Testis (tissue), 2 donors: ENCODE measurements at regions not wholly inside any gene's neighbourhood (a gene's known extent, or its start where the extent isn't known, plus 50 kb on each side); places are given as distances from the start of the nearest gene placed in this dataset.

ENCODE experiments used
- DNase-seq: peaks from one replicate; pipeline ENCODE4 v3.0.0-alpha.2; 2019
- H3K27ac ChIP-seq, 2 donors: fragments of 200-600 bp; sonication (generic); one replicate each; pipeline ENCODE4 v1.5.1; 2019
- H3K27me3 ChIP-seq: fragments of 200-600 bp; sonication (generic); one replicate; pipeline ENCODE4 v1.5.1; 2019
- H3K36me3 ChIP-seq: fragments of 200-600 bp; sonication (generic); one replicate; pipeline ENCODE4 v1.5.1; 2017; ENCODE audit warnings: low read depth; ENCODE audit errors: missing control alignments
- H3K4me1 ChIP-seq: fragments of 200-600 bp; sonication (generic); one replicate; pipeline ENCODE4 v1.5.1; 2019
- H3K4me3 ChIP-seq, 2 donors: fragments of 200-600 bp; sonication (generic); one replicate each; pipeline ENCODE4 v1.5.1; 2017 to 2019
- H3K9me3 ChIP-seq: fragments of 200-600 bp; sonication (generic); one replicate; pipeline ENCODE4 v1.5.1; 2017
- POLR2A ChIP-seq: fragments of 450-650 bp; IDR thresholded peaks from one replicate; pipeline ENCODE4 v1.6.1; 2017; ENCODE audit warnings: antibody characterized with exemption, mild to moderate bottlenecking, moderate library complexity
- WGBS, 2 donors: methylation state at CpG; one replicate each; pipeline ENCODE4 v1.1.5; 2018; 5-methylcytosine and 5-hydroxymethylcytosine counted together
- intact Hi-C: fragments of 100-400 bp; cut with DNase I; formaldehyde crosslinking; loops from one replicate; pipeline ENCODE4 v1.15.1; 2023; ENCODE audit warnings: low total_unique reads
- TF ChIP-seq, protein P1 (sequence below), 3 experiments: fragments of 450-650 bp in 2 of 3; fragments of 200-600 bp in 1 of 3; sonication (generic) in 1 of 3; IDR thresholded peaks; one replicate each; pipeline ENCODE4 v1.5.1; 2016 to 2019; ENCODE audit warnings: antibody characterized with exemption in 3 of 3, mild to moderate bottlenecking in 2 of 3, moderate library complexity in 1 of 3

GRCh38 chr20:57071283-57071731, 195.1 kb downstream of the BMP7 start:
- no peaks in the 10 kb centered on the region for H3K36me3 ChIP-seq
- H3K9me3 ChIP-seq = no peaks in the 10 kb centered on the region
- 27 to 33% methylated on average over 14 of the region's 14 CpGs for WGBS, 2 donors
- no peak overlapping the region for H3K4me3 ChIP-seq
- H3K27ac ChIP-seq = no peak overlapping the region
- TF ChIP-seq POLR2A = no peak
- TF ChIP-seq, protein P1, sequence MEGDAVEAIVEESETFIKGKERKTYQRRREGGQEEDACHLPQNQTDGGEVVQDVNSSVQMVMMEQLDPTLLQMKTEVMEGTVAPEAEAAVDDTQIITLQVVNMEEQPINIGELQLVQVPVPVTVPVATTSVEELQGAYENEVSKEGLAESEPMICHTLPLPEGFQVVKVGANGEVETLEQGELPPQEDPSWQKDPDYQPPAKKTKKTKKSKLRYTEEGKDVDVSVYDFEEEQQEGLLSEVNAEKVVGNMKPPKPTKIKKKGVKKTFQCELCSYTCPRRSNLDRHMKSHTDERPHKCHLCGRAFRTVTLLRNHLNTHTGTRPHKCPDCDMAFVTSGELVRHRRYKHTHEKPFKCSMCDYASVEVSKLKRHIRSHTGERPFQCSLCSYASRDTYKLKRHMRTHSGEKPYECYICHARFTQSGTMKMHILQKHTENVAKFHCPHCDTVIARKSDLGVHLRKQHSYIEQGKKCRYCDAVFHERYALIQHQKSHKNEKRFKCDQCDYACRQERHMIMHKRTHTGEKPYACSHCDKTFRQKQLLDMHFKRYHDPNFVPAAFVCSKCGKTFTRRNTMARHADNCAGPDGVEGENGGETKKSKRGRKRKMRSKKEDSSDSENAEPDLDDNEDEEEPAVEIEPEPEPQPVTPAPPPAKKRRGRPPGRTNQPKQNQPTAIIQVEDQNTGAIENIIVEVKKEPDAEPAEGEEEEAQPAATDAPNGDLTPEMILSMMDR (IDR thresholded peaks at IDR 0.05) = no peak
- no peaks in the 10 kb centered on the region for H3K4me1 ChIP-seq
- H3K27me3 ChIP-seq = no peaks in the 10 kb centered on the region
- intact Hi-C loops = no loop called here
- DNase-seq = peak; percentile 26

GRCh38 chr20:57071954-57072583, 194.4 kb downstream of the BMP7 start:
- no peak overlapping the region for H3K27ac ChIP-seq
- TF ChIP-seq, protein P1 (IDR thresholded peaks at IDR 0.05) = no peak
- no peak for TF ChIP-seq POLR2A
- H3K36me3 ChIP-seq = no peaks in the 10 kb centered on the region
- no peaks in the 10 kb centered on the region for H3K27me3 ChIP-seq
- no peak for DNase-seq
- intact Hi-C loops = no loop called here
- no peaks in the 10 kb centered on the region for H3K4me1 ChIP-seq
- WGBS, 2 donors = 62 to 67% methylated on average over 7 to 8 of the region's 8 CpGs
- no peaks in the 10 kb centered on the region for H3K9me3 ChIP-seq
- no peak overlapping the region for H3K4me3 ChIP-seq

DNA sequence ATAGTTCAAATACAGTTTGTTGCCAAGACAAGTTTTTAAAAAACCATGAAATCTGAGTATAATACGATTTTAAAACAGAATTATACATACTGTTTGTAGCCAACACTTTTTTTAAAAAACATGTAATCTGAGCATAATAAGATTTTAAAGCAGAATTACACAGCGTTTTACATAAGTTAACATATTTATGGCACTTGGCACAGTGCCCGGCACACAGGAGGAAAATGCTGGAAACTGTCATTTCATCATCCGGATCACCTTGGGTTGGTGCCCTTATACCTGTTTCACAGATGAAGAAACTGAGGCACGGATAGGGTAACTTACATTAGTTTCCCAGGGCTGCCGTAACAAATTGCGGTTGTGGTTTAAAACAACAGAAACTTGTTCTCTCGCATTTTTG, 193.0 kb downstream of the BMP7 start:
- no peaks in the 10 kb centered on the region for H3K4me1 ChIP-seq
- no peak for DNase-seq
- H3K36me3 ChIP-seq = no peaks in the 10 kb centered on the region
- no peak overlapping the region for H3K4me3 ChIP-seq
- H3K27ac ChIP-seq = no peak overlapping the region
- H3K9me3 ChIP-seq = no peaks in the 10 kb centered on the region
- WGBS, 2 donors = 68% methylated on average over 8 of the region's 8 CpGs
- intact Hi-C loops = no loop called here
- H3K27me3 ChIP-seq = no peaks in the 10 kb centered on the region
- TF ChIP-seq, protein P1 (IDR thresholded peaks at IDR 0.05) = no peak
- no peak for TF ChIP-seq POLR2A

GRCh38 chr20:57074386-57074785, 192.1 kb downstream of the BMP7 start:
- no peaks in the 10 kb centered on the region for H3K9me3 ChIP-seq
- no peak overlapping the region for H3K4me3 ChIP-seq
- H3K27me3 ChIP-seq = no peaks in the 10 kb centered on the region
- intact Hi-C loops = no loop called here
- TF ChIP-seq, protein P1 (IDR thresholded peaks at IDR 0.05) = no peak
- no peak for TF ChIP-seq POLR2A
- H3K36me3 ChIP-seq = no peaks in the 10 kb centered on the region
- H3K4me1 ChIP-seq = no peaks in the 10 kb centered on the region
- 82 to 84% methylated on average over 12 of the region's 12 CpGs for WGBS, 2 donors
- no peak for DNase-seq
- H3K27ac ChIP-seq = no peak overlapping the region

- no peaks in the 10 kb centered on the region for H3K36me3 ChIP-seq
- intact Hi-C loops = no loop called here
Observed at GRCh38 chr20:57075181-57075580, 191.3 kb downstream of the BMP7 start.

More at GRCh38 chr20:57075181-57075580, 191.3 kb downstream of the BMP7 start:
- Histone ChIP-seq H3K4me3 (no peak overlapping the region), H3K27ac (no peak overlapping the region), H3K27me3 (no peaks in the 10 kb centered on the region), H3K9me3 (no peaks in the 10 kb centered on the region), H3K4me1 (no peaks in the 10 kb centered on the region)
- WGBS, 2 donors = 84 to 85% methylated on average over 5 of the region's 5 CpGs
- no peak for TF ChIP-seq POLR2A
- TF ChIP-seq, protein P1 (IDR thresholded peaks at IDR 0.05) = no peak
- DNase-seq = no peak
